HEK293 (cell line): ENCODE measurements at regions not wholly inside any gene's neighbourhood (a gene's known extent, or its start where the extent isn't known, plus 50 kb on each side); places are given as distances from the start of the nearest gene placed in this dataset.

Source experiments
- CTCF ChIA-PET: fragments of 350-600 bp; formaldehyde crosslinking; extraction: SDS; loops from one replicate; lab custom pipeline; 2021; ENCODE audit warnings: antibody characterized with exemption; lab: Yijun Ruan, JAX
- POLR2A ChIA-PET: fragments of 300-600 bp; formaldehyde crosslinking; extraction: SDS; loops from one replicate; lab custom pipeline; 2020; ENCODE audit warnings: antibody characterized with exemption, inconsistent platforms; lab: Yijun Ruan, JAX
- H3K27ac ChIP-seq: fragments of 200-500 bp; sonication (Bioruptor generic); 2 replicates; pipeline ENCODE4 v1.5.1; 2014; ENCODE audit warnings: low read depth, low read length, control low read depth, inconsistent platforms; ENCODE audit errors: extremely low read depth
- H3K36me3 ChIP-seq, 2 experiments: fragments of 200-500 bp in 1 of 2; sonication (Bioruptor generic) in 1 of 2; 1 replicate in 1 of 2; 2 replicates in 1 of 2; pipeline ENCODE4 v1.5.1; 2014 to 2017; ENCODE audit warnings: inconsistent platforms in 2 of 2, low read length in 2 of 2; ENCODE audit not compliant: control insufficient read depth in 2 of 2, insufficient read depth in 1 of 2
- H3K4me1 ChIP-seq: fragments of 200-500 bp; sonication (Bioruptor generic); 2 replicates; pipeline ENCODE4 v1.5.1; 2014; ENCODE audit warnings: mild to moderate bottlenecking, low read length, inconsistent platforms; ENCODE audit not compliant: control insufficient read depth, insufficient read depth
- H3K4me3 ChIP-seq: 2 replicates; pipeline ENCODE4 v1.5.1; 2011; ENCODE audit warnings: low read depth, mild to moderate bottlenecking, control low read depth, low read length, moderate library complexity
- H3K9me3 ChIP-seq: fragments of 200-500 bp; sonication (Bioruptor generic); 2 replicates; pipeline ENCODE4 v1.5.1; 2014; ENCODE audit warnings: low read depth, low read length, inconsistent platforms; ENCODE audit not compliant: control insufficient read depth, insufficient read depth
- HOXC10 ChIP-seq: sonication (generic); formaldehyde crosslinking; IDR thresholded peaks from 2 replicates; pipeline ENCODE4 v1.8.1; 2023; ENCODE audit warnings: mild to moderate bottlenecking, missing genetic modification reagents
- KLF7 ChIP-seq: fragments of 450-650 bp; formaldehyde crosslinking; IDR thresholded peaks from 2 replicates; pipeline ENCODE4 v1.5.1; 2016; ENCODE audit warnings: missing biosample characterization, missing genetic modification characterization, borderline replicate concordance
- PRDM1 ChIP-seq: fragments of 450-650 bp; formaldehyde crosslinking; IDR thresholded peaks from 2 replicates; pipeline ENCODE4; 2016; ENCODE audit warnings: missing biosample characterization, missing genetic modification characterization
- RBAK ChIP-seq: fragments of 450-650 bp; formaldehyde crosslinking; IDR thresholded peaks from 2 replicates; pipeline ENCODE4 v1.5.1; 2016; ENCODE audit warnings: missing biosample characterization, missing genetic modification characterization
- SP7 ChIP-seq: fragments of 450-650 bp; formaldehyde crosslinking; IDR thresholded peaks from 2 replicates; pipeline ENCODE4 v1.5.1; 2016; ENCODE audit warnings: missing biosample characterization, missing genetic modification characterization
- TSHZ1 ChIP-seq: fragments of 450-650 bp; formaldehyde crosslinking; IDR thresholded peaks from 2 replicates; pipeline ENCODE4 v1.5.1; 2016; ENCODE audit warnings: missing biosample characterization, missing genetic modification characterization, borderline replicate concordance
- ZNF138 ChIP-seq: fragments of 450-650 bp; formaldehyde crosslinking; IDR thresholded peaks from 2 replicates; pipeline ENCODE4 v1.5.1; 2016; ENCODE audit warnings: missing biosample characterization, missing genetic modification characterization, borderline replicate concordance
- ZNF16 ChIP-seq: fragments of 450-650 bp; formaldehyde crosslinking; IDR thresholded peaks from 2 replicates; pipeline ENCODE4 v1.5.1; 2016; ENCODE audit warnings: low read depth, missing biosample characterization, missing genetic modification characterization
- ZNF19 ChIP-seq: fragments of 450-650 bp; formaldehyde crosslinking; IDR thresholded peaks from 2 replicates; pipeline ENCODE4; 2016; ENCODE audit warnings: missing biosample characterization, missing genetic modification characterization, low read depth
- ZNF292 ChIP-seq: fragments of 450-650 bp; formaldehyde crosslinking; IDR thresholded peaks from 2 replicates; pipeline ENCODE4 v1.5.1; 2016; ENCODE audit warnings: low read depth, missing biosample characterization, missing genetic modification characterization, borderline replicate concordance
- ZNF366 ChIP-seq: fragments of 450-650 bp; formaldehyde crosslinking; conservative IDR thresholded peaks from 2 replicates; pipeline ENCODE4 v1.5.1; 2016; ENCODE audit warnings: missing biosample characterization, missing genetic modification characterization
- ZNF394 ChIP-seq: fragments of 450-650 bp; formaldehyde crosslinking; IDR thresholded peaks from 2 replicates; pipeline ENCODE4 v1.5.1; 2016; ENCODE audit warnings: missing biosample characterization, missing genetic modification characterization, mild to moderate bottlenecking, moderate library complexity, borderline replicate concordance
- ZNF423 ChIP-seq: fragments of 450-650 bp; formaldehyde crosslinking; IDR thresholded peaks from 2 replicates; pipeline ENCODE4 v1.5.1; 2016; ENCODE audit warnings: missing biosample characterization, missing genetic modification characterization
- ZNF426 ChIP-seq: fragments of 450-650 bp; formaldehyde crosslinking; IDR thresholded peaks from 2 replicates; pipeline ENCODE4 v1.5.1; 2017; ENCODE audit warnings: missing biosample characterization, missing genetic modification characterization, mild to moderate bottlenecking, inconsistent platforms, moderate library complexity
- ZNF473 ChIP-seq: fragments of 450-650 bp; formaldehyde crosslinking; IDR thresholded peaks from 2 replicates; pipeline ENCODE4 v1.5.1; 2017; ENCODE audit warnings: missing biosample characterization, missing genetic modification characterization
- ZNF513 ChIP-seq: fragments of 450-650 bp; IDR thresholded peaks from 2 replicates; pipeline ENCODE4 v1.5.1; 2018; ENCODE audit warnings: missing biosample characterization, missing genetic modification characterization
- ZNF514 ChIP-seq: fragments of 450-650 bp; formaldehyde crosslinking; IDR thresholded peaks from 2 replicates; pipeline ENCODE4 v1.5.1; 2016; ENCODE audit warnings: missing biosample characterization, missing genetic modification characterization
- ZNF529 ChIP-seq: fragments of 450-650 bp; formaldehyde crosslinking; IDR thresholded peaks from 2 replicates; pipeline ENCODE4 v1.5.1; 2017; ENCODE audit warnings: missing genetic modification characterization, missing biosample characterization; ENCODE audit not compliant: insufficient replicate concordance
- ZNF660 ChIP-seq: fragments of 450-650 bp; IDR thresholded peaks from 2 replicates; pipeline ENCODE4 v1.5.1; 2018; ENCODE audit warnings: missing biosample characterization, mild to moderate bottlenecking, missing genetic modification characterization
- ZNF837 ChIP-seq: fragments of 450-650 bp; formaldehyde crosslinking; IDR thresholded peaks from 2 replicates; pipeline ENCODE4 v1.5.1; 2016; ENCODE audit warnings: missing biosample characterization, missing genetic modification characterization
- ZSCAN4 ChIP-seq: fragments of 450-650 bp; formaldehyde crosslinking; IDR thresholded peaks from 2 replicates; pipeline ENCODE4 v1.5.1; 2017; ENCODE audit warnings: missing biosample characterization, missing genetic modification characterization
- TF ChIP-seq, protein P1 (sequence below): fragments of 450-650 bp; formaldehyde crosslinking; IDR thresholded peaks from 2 replicates; pipeline ENCODE4 v1.5.0; 2017; ENCODE audit warnings: missing biosample characterization, missing genetic modification characterization, borderline replicate concordance
- TF ChIP-seq, protein P2 (sequence below): fragments of 450-650 bp; formaldehyde crosslinking; IDR thresholded peaks from 2 replicates; pipeline ENCODE4 v1.5.1; 2016; ENCODE audit warnings: missing biosample characterization, missing genetic modification characterization, borderline replicate concordance

- ChIA-PET POLR2A (no interaction called here), CTCF (no interaction called here)
- Histone ChIP-seq H3K4me1 (no peaks in the 10 kb centered on the region), H3K27ac (no peak overlapping the region), H3K36me3 (no peaks in the 10 kb centered on the region), H3K9me3 (no peaks in the 10 kb centered on the region), H3K4me3 (no peak overlapping the region)
- TF ChIP-seq PRDM1 (no peak), KLF7 (no peak), RBAK (no peak), ZNF660 (tag by site-specific recombination) (no peak), ZNF19 (no peak), ZNF514 (no peak), ZNF473 (no peak), ZNF426 (tag by site-specific recombination) (no peak), HOXC10 (CRISPR knock-in tag) (no peak), SP7 (tag by site-specific recombination) (no peak), ZNF423 (tag by site-specific recombination) (no peak), ZNF138 (tag by site-specific recombination) (no peak), ZNF16 (tag by site-specific recombination) (no peak), ZNF394 (tag by site-specific recombination) (no peak), ZNF292 (no peak), ZNF513 (tag by site-specific recombination) (no peak), ZSCAN4 (tag by site-specific recombination) (no peak), ZNF529 (tag by site-specific recombination) (no peak), ZNF366 (no peak)
- TF ChIP-seq, protein P1, sequence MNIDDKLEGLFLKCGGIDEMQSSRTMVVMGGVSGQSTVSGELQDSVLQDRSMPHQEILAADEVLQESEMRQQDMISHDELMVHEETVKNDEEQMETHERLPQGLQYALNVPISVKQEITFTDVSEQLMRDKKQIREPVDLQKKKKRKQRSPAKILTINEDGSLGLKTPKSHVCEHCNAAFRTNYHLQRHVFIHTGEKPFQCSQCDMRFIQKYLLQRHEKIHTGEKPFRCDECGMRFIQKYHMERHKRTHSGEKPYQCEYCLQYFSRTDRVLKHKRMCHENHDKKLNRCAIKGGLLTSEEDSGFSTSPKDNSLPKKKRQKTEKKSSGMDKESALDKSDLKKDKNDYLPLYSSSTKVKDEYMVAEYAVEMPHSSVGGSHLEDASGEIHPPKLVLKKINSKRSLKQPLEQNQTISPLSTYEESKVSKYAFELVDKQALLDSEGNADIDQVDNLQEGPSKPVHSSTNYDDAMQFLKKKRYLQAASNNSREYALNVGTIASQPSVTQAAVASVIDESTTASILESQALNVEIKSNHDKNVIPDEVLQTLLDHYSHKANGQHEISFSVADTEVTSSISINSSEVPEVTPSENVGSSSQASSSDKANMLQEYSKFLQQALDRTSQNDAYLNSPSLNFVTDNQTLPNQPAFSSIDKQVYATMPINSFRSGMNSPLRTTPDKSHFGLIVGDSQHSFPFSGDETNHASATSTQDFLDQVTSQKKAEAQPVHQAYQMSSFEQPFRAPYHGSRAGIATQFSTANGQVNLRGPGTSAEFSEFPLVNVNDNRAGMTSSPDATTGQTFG (tag by site-specific recombination): no peak
Observed at GRCh38 chr5:44535621-44536020, 146.4 kb upstream of the FGF10 start.

- CTCF ChIA-PET: no interaction called here
- H3K4me1 ChIP-seq: no peaks in the 10 kb centered on the region
- POLR2A ChIA-PET: no interaction called here
- TF ChIP-seq ZNF837 (tag by site-specific recombination) (no peak), TSHZ1 (no peak), SP7 (tag by site-specific recombination) (no peak)
- TF ChIP-seq, protein P2, sequence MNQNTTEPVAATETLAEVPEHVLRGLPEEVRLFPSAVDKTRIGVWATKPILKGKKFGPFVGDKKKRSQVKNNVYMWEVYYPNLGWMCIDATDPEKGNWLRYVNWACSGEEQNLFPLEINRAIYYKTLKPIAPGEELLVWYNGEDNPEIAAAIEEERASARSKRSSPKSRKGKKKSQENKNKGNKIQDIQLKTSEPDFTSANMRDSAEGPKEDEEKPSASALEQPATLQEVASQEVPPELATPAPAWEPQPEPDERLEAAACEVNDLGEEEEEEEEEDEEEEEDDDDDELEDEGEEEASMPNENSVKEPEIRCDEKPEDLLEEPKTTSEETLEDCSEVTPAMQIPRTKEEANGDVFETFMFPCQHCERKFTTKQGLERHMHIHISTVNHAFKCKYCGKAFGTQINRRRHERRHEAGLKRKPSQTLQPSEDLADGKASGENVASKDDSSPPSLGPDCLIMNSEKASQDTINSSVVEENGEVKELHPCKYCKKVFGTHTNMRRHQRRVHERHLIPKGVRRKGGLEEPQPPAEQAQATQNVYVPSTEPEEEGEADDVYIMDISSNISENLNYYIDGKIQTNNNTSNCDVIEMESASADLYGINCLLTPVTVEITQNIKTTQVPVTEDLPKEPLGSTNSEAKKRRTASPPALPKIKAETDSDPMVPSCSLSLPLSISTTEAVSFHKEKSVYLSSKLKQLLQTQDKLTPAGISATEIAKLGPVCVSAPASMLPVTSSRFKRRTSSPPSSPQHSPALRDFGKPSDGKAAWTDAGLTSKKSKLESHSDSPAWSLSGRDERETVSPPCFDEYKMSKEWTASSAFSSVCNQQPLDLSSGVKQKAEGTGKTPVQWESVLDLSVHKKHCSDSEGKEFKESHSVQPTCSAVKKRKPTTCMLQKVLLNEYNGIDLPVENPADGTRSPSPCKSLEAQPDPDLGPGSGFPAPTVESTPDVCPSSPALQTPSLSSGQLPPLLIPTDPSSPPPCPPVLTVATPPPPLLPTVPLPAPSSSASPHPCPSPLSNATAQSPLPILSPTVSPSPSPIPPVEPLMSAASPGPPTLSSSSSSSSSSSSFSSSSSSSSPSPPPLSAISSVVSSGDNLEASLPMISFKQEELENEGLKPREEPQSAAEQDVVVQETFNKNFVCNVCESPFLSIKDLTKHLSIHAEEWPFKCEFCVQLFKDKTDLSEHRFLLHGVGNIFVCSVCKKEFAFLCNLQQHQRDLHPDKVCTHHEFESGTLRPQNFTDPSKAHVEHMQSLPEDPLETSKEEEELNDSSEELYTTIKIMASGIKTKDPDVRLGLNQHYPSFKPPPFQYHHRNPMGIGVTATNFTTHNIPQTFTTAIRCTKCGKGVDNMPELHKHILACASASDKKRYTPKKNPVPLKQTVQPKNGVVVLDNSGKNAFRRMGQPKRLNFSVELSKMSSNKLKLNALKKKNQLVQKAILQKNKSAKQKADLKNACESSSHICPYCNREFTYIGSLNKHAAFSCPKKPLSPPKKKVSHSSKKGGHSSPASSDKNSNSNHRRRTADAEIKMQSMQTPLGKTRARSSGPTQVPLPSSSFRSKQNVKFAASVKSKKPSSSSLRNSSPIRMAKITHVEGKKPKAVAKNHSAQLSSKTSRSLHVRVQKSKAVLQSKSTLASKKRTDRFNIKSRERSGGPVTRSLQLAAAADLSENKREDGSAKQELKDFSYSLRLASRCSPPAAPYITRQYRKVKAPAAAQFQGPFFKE: no peak
Observed at GRCh38 chr5:44532981-44533380, 143.8 kb upstream of the FGF10 start.

More at GRCh38 chr5:44532981-44533380, 143.8 kb upstream of the FGF10 start:
- no peaks in the 10 kb centered on the region for H3K9me3 ChIP-seq
- H3K27ac ChIP-seq: no peak overlapping the region
- H3K4me3 ChIP-seq: no peak overlapping the region
- no peaks in the 10 kb centered on the region for H3K36me3 ChIP-seq
